Astrocyte of the cerebellum (primary cell): ENCODE measurements at regions not wholly inside any gene's neighbourhood (a gene's known extent, or its start where the extent isn't known, plus 50 kb on each side); places are given as distances from the start of the nearest gene placed in this dataset.

ENCODE experiments used
- DNase-seq: peaks from one replicate; pipeline ENCODE4 v3.0.0-alpha.2; 2011; ENCODE audit warnings: low read depth
- H3K4me3 ChIP-seq: 2 replicates; pipeline ENCODE4 v1.5.1; 2011; ENCODE audit warnings: mild to moderate bottlenecking, low read depth, low read length, moderate library complexity
- in situ Hi-C: cut with HindIII; loops from 2 replicates; pipeline ENCODE4 v1.10.0; 2017; ENCODE audit warnings: low sequenced_read_pairs
- TF ChIP-seq, protein P1 (sequence below): IDR thresholded peaks from 2 replicates; pipeline ENCODE4 v1.5.1; 2012; ENCODE audit warnings: low read length, low read depth, moderate library complexity, mild to moderate bottlenecking; ENCODE audit errors: missing control alignments

DNA sequence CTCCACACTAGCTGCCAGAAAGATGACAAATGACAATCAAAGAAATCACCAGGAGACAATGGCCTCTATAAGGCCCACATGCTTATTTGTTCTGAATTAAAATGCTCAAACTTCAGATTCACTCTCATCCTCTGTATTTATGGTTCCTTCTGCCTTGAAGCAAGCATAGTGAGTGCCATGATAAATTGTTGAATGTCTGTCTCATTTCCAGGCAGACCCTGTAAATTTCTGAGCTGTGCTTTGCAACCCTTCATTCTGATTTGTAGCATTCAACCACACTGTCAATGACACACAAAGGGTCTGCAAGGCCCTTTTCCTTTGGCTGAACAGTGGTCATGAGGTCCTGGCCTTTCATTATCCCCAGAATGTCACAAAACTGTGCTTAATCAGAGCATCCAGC lies 506.6 kb upstream of the GHITM start:
- in situ Hi-C loops, result no loop called here
- TF ChIP-seq, protein P1, sequence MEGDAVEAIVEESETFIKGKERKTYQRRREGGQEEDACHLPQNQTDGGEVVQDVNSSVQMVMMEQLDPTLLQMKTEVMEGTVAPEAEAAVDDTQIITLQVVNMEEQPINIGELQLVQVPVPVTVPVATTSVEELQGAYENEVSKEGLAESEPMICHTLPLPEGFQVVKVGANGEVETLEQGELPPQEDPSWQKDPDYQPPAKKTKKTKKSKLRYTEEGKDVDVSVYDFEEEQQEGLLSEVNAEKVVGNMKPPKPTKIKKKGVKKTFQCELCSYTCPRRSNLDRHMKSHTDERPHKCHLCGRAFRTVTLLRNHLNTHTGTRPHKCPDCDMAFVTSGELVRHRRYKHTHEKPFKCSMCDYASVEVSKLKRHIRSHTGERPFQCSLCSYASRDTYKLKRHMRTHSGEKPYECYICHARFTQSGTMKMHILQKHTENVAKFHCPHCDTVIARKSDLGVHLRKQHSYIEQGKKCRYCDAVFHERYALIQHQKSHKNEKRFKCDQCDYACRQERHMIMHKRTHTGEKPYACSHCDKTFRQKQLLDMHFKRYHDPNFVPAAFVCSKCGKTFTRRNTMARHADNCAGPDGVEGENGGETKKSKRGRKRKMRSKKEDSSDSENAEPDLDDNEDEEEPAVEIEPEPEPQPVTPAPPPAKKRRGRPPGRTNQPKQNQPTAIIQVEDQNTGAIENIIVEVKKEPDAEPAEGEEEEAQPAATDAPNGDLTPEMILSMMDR, result no peak
- H3K4me3 ChIP-seq, result no peak overlapping the region
- no peak for DNase-seq

DNA sequence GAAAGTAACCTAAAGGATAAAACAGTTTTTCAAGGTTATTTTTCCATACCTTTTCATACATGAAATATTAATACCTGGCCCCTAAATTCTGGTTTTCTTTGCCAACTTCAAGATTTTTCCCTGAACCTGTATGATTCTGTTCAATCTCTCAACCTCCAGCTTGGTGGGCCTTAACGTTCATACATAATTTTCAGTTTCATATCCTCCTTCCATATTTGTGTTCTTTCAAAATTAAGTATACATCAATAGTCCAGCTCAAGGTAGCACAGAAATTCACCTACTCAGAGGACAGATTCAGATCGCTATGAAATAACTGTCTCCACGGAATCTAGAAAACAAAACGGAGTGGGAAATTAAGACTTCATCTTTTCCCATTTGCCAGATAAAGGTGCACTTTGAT lies 505.8 kb upstream of the GHITM start:
- TF ChIP-seq, protein P1, result no peak
- H3K4me3 ChIP-seq, result no peak overlapping the region
- DNase-seq, result no peak
- in situ Hi-C loops, result no loop called here

DNA sequence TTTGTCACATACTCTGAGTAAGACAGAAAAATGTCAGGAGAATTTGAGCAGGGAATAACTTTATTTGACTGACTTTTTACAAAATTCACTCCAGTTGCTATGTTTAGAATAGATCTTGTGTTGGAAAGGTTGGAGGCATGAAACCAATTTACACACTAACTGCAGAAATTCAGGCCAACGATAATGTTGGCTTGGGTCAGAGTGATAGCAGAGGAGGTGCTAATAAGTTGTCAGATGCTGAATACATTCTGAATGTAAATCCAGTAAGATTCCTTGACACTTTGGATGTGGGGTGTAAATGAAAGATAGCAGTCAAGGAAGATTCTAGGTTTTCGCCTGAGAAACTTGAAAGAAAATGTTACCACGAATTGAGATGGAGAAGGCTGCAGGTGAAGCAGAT lies 502.5 kb upstream of the GHITM start:
- no peak overlapping the region for H3K4me3 ChIP-seq
- DNase-seq, result no peak
- TF ChIP-seq, protein P1, result no peak
- in situ Hi-C loops, result no loop called here

DNA sequence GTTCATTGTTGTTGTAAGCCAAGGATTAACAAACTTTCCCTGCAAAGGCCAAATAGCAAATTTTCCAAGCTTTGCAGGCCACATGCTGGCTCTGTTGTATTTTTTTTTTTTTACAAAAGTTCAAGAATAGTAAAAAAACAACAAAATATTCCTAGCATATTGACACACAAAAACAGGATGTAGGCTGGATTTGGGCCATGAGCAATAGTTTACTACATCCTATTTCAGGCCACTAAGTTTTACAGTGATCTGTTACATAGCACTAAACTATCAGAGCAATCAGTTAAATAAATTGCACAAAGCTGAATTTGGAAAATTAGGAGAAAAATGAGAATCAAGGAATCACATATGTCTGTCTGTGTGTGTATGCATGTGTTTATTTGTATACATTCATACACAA lies 491.8 kb upstream of the GHITM start:
- DNase-seq, result no peak
- in situ Hi-C loops, result no loop called here
- TF ChIP-seq, protein P1, result no peak
- H3K4me3 ChIP-seq, result no peak overlapping the region

DNA sequence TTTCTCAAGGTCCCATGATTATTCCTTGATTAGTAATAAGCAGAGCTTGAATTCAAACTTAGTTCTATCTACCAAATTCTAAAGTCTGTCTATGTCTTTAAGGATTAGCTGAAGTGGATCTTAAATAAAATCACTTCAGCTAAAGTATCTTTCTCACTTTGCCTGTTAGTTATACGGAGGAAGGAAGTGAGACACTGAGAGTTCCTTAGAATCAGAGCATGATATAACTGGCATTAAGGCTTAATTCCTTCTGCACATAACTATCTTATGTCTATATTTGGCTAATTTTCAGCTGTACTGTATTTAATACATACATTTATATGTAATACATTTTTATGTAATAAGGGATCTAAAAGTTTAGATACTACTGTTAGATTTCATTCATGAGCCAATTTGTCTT lies 491.1 kb upstream of the GHITM start:
- no peak overlapping the region for H3K4me3 ChIP-seq
- TF ChIP-seq, protein P1, result no peak
- in situ Hi-C loops, result no loop called here
- no peak for DNase-seq

DNA sequence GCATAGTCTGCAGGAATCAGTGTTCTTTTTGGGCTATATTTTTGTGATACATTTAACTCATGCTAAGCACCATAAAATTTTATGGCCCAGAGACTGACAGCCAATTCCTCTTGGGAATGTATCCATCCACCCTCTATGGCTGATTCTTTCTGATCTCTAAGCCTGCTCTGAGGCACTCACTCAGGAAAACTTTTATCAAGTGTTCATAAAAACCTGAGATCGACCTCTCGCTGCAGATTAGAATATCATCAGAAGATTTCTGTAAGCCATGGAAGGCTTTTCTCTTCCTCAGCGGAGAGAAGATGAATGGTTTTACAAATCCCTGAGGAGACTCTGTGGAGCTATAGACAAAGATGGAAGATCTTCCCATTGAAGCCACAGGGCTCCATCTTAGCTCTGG lies 489.8 kb upstream of the GHITM start:
- in situ Hi-C loops, result no loop called here
- DNase-seq, result no peak
- no peak overlapping the region for H3K4me3 ChIP-seq
- TF ChIP-seq, protein P1, result no peak

DNA sequence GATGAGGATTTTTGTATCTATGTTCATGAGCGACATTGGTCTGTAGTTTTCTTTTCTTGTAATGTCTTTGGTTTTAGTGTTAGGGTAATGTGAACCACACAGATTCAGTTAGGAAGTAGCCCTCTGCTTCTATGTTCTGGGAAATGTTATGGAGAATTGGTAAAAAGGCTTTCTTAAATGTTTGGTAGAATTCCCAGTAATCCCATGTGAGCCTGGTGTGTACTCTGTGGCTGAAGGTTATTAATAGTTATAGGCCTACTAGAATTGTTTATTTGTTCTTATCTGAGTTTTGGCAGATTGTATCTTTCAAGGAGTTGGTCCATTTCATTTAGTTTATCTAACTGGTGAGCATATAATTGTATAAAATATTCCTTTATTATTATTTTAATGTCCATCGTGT lies 484.6 kb upstream of the GHITM start:
- TF ChIP-seq, protein P1, result no peak
- H3K4me3 ChIP-seq, result no peak overlapping the region
- no peak for DNase-seq
- in situ Hi-C loops, result no loop called here
